GM12872 (cell line): ENCODE measurements at regions not wholly inside any gene's neighbourhood (a gene's known extent, or its start where the extent isn't known, plus 50 kb on each side); places are given as distances from the start of the nearest gene placed in this dataset.

Experiments
- TF ChIP-seq, protein P1 (sequence below): IDR thresholded peaks from 3 replicates; pipeline ENCODE4 v1.5.1; 2011; ENCODE audit warnings: low read depth, mild to moderate bottlenecking, low read length, moderate library complexity; ENCODE audit not compliant: insufficient read depth

DNA sequence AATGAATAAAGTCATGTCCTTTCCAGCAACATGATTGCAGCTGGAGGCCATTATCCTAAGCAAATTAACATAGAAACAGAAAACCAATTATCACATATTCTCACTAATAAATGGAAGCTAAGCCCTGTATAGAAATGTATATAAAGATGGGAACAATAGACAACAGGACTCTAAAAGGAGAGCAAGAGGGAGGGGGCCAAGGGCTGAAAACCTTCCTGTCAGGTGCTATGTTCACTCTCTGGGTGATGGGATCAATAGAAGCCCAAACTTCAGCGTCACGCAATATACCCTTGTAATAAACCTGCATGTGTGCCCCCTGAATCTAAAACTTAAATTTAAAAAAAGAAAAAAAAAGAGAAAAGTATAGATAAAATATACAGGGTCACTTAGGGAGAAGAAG lies 163.7 kb upstream of the ACO1 start:
- TF ChIP-seq, protein P1, sequence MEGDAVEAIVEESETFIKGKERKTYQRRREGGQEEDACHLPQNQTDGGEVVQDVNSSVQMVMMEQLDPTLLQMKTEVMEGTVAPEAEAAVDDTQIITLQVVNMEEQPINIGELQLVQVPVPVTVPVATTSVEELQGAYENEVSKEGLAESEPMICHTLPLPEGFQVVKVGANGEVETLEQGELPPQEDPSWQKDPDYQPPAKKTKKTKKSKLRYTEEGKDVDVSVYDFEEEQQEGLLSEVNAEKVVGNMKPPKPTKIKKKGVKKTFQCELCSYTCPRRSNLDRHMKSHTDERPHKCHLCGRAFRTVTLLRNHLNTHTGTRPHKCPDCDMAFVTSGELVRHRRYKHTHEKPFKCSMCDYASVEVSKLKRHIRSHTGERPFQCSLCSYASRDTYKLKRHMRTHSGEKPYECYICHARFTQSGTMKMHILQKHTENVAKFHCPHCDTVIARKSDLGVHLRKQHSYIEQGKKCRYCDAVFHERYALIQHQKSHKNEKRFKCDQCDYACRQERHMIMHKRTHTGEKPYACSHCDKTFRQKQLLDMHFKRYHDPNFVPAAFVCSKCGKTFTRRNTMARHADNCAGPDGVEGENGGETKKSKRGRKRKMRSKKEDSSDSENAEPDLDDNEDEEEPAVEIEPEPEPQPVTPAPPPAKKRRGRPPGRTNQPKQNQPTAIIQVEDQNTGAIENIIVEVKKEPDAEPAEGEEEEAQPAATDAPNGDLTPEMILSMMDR: no peak

DNA sequence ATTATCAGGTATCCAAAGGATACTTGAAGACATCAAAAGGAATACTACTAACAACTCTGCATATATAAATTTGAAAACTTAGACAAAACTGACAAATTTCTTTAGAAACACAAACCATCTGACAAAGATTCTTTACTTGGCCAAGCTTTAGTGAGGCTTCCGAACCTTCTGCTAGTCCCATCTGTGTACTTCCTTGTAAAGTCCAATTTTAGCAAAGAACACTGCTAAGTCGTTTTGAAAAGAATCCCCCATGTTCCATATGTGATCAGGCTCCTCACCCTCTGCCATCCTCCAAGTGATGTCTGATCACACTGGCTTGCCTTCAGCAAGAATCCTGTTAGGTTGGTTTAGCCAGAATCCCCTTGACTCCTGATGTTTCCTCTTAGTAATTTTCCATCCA lies 150.0 kb upstream of the ACO1 start:
- TF ChIP-seq, protein P1: no peak

DNA sequence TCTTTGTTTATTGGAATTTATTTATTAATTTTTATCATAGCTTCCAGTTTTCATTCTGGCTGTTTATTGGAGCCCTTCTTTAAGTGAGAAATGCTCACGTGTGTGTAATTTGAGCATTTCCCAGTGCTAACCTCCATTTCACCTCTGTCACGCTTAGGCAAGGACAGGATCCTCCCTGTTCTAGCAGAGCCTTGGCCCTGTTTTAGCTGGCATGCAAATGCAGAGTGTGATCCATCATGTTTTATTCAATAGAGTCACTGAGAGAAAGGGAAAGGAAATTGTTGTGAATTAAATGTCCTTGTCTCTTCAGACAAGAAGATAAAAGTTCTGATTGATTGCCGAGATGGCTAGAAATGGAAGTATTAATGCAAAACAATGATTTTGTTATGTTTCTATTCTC lies 137.3 kb upstream of the ACO1 start:
- TF ChIP-seq, protein P1: no peak

DNA sequence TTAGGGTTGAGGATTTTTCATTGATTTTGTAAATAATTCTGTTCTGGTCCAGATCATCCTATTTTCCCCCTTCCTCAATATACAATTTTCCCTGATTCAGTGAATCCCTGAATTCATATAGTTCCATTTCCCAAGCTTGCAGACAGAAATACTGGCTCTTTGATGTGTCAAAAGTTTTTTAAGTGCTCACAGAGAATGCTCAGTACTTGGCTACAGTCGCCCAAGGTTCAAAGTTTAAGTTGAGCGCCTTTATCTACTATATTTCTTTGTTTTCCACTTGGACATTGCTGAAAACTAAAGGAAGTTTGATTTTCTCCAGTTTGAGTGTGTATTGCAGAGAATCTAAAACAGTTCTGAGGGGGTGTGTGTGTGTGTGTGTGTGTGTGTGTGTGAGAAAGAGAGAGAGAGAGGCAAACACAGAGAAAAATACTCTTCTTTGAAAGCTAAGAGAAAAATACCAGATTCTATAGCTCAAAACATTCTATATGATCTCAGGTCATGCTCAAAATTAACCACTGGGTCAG lies 136.2 kb upstream of the ACO1 start:
- TF ChIP-seq, protein P1: no peak

DNA sequence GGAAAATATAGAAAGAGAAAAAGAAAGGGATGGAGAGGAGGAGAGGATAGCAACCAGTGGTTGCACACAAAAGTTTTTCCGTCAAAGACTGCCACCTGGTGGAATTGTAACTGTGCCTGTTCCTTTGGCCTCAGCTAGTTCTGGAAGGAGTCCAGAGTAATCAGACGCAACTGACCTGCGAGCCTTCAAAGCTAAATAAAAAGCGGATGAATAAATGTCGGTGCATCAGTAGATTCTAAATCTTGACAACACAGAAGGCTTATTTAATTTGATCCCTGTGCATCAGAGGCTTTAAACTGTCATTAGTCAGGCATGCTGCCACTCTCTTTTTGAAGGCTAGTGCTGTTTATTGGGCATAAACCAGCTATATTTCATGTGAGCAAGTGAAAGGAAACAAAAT lies 132.9 kb upstream of the ACO1 start:
- TF ChIP-seq, protein P1: peak; percentile 79

DNA sequence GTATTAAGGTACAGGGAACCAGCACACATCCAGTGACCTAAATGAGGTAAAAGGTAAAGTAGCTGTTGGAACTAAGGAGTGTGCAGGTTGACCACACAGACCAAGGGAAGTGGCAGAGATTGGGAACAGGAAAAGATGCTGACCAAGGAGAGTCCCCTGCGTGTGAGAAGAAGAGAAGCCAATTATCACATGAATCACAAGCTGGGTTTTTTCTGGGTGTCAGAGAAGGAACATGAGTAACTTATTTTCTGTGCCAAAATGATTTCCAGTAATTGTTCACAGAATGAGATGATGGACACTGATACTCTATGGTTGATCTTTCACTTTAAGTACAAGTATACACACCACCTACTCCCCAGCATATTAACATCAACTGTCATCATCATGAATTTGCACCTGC lies 130.7 kb upstream of the ACO1 start:
- TF ChIP-seq, protein P1: no peak

DNA sequence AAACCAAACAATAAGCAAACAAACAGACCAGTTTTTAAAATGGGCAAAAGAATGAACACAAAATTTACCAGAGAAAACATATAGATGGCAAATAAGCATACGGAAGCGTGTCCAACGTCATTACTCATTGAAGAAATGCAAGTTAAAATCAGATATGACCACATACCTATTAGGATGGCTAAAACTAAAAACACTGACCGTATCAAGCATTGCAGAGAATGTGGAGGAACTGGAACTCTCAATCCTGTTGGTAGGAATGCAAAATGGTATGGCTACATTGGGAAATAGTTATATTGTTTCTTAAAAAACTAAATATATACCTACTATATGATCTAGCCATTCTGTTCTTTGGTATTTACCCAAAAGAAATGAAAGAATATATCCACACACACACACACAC lies 129.4 kb upstream of the ACO1 start:
- TF ChIP-seq, protein P1: no peak
